Peyer's patch (tissue), 4 donors: ENCODE measurements at regions not wholly inside any gene's neighbourhood (a gene's known extent, or its start where the extent isn't known, plus 50 kb on each side); places are given as distances from the start of the nearest gene placed in this dataset.

ENCODE experiments used
- DNase-seq, 3 donors: peaks; one replicate each; pipeline ENCODE4 v3.0.0-alpha.2; 2017 to 2019
- H3K27ac ChIP-seq, 4 donors: fragments of 200-600 bp; sonication (generic); one replicate each; pipeline ENCODE4 v1.5.1; 2016 to 2019
- H3K27me3 ChIP-seq, 2 donors: fragments of 200-600 bp; sonication (generic); one replicate each; pipeline ENCODE4 v1.5.1; 2019
- H3K36me3 ChIP-seq, 3 donors: fragments of 200-600 bp; sonication (generic); one replicate each; pipeline ENCODE4 v1.5.1; 2016 to 2019
- H3K4me1 ChIP-seq, 4 donors: fragments of 200-600 bp; sonication (generic); one replicate each; pipeline ENCODE4 v1.5.1; 2016 to 2019
- H3K4me3 ChIP-seq, 4 donors: fragments of 200-600 bp; sonication (generic); 1 replicate in 3 of 4; 2 replicates in 1 of 4; pipeline ENCODE4 v1.5.1; 2016 to 2019; ENCODE audit warnings: mild to moderate bottlenecking in 1 of 4
- H3K9me3 ChIP-seq, 4 donors: fragments of 200-600 bp; sonication (generic); one replicate each; pipeline ENCODE4 v1.5.1; 2016 to 2019; ENCODE audit warnings: mild to moderate bottlenecking in 1 of 4
- POLR2A ChIP-seq, 2 donors: fragments of 450-650 bp; IDR thresholded peaks; one replicate each; pipeline ENCODE4 v1.5.1; 2017; ENCODE audit warnings: antibody characterized with exemption in 2 of 2, mild to moderate bottlenecking in 2 of 2, moderate library complexity in 2 of 2
- TF ChIP-seq, protein P1 (sequence below), 6 experiments: fragments of 450-650 bp in 4 of 6; fragments of 200-600 bp in 2 of 6; sonication (generic) in 1 of 6; IDR thresholded peaks; one replicate each; pipeline ENCODE4 v1.5.1; 2017 to 2019; ENCODE audit warnings: antibody characterized with exemption in 6 of 6, mild to moderate bottlenecking in 3 of 6, moderate library complexity in 1 of 6

DNA sequence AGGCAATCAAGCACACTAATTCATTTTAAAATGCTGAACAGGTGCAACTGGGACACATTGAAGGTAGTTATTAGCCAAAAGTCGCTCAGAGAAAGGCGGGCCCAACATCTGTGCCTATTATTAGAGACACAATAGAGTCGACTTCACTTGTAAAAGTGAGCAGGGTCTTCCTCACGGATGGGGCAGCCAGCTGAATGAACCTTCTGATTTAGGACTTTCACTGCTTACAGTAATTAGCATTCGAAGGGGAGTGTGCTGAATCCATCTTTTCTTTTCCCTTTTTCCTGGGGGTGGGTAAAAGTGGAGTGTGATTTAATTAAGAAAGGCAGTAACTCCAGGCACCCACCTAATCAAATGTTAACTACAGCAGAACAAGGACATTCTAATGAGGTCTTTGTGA is 677.7 kb downstream of the DCDC2C start:
- TF ChIP-seq, protein P1, sequence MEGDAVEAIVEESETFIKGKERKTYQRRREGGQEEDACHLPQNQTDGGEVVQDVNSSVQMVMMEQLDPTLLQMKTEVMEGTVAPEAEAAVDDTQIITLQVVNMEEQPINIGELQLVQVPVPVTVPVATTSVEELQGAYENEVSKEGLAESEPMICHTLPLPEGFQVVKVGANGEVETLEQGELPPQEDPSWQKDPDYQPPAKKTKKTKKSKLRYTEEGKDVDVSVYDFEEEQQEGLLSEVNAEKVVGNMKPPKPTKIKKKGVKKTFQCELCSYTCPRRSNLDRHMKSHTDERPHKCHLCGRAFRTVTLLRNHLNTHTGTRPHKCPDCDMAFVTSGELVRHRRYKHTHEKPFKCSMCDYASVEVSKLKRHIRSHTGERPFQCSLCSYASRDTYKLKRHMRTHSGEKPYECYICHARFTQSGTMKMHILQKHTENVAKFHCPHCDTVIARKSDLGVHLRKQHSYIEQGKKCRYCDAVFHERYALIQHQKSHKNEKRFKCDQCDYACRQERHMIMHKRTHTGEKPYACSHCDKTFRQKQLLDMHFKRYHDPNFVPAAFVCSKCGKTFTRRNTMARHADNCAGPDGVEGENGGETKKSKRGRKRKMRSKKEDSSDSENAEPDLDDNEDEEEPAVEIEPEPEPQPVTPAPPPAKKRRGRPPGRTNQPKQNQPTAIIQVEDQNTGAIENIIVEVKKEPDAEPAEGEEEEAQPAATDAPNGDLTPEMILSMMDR (IDR thresholded peaks at IDR 0.05) = no peak
- no peak for TF ChIP-seq POLR2A (IDR thresholded peaks at IDR 0.05)

DNA sequence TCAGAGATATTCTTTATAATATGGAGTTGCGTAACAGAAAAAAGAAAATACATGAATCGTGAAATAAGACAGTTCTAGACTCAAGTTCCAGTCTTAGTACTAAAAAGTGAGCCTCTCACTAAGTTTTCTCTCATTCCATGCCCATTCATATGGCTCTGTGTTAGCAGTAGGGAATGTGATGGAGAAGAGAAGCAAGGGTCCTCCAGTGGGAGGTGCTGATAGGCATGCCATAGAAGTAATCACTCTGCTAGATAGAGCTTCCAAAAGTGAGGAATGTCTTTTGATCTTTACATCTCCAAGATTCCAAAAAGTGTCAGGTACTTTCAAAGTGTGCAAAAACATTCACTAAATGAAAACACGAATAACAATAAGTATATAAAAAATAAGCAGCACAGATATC is 678.4 kb downstream of the DCDC2C start:
- no peaks in the 10 kb centered on the region for H3K27me3 ChIP-seq
- no peak overlapping the region for H3K4me3 ChIP-seq
- DNase-seq = no peak
- H3K4me1 ChIP-seq = no peaks in the 10 kb centered on the region
- H3K36me3 ChIP-seq = no peaks in the 10 kb centered on the region
- H3K9me3 ChIP-seq = no peaks in the 10 kb centered on the region
- no peak overlapping the region for H3K27ac ChIP-seq
- TF ChIP-seq, protein P1 (IDR thresholded peaks at IDR 0.05) = no peak
- TF ChIP-seq POLR2A (IDR thresholded peaks at IDR 0.05) = no peak

More for the DNA sequence above, 677.7 kb downstream of the DCDC2C start:
- no peak overlapping the region for H3K27ac ChIP-seq
- no peaks in the 10 kb centered on the region for H3K27me3 ChIP-seq
- no peaks in the 10 kb centered on the region for H3K36me3 ChIP-seq
- DNase-seq = no peak
- no peaks in the 10 kb centered on the region for H3K4me1 ChIP-seq
- H3K4me3 ChIP-seq = no peak overlapping the region
- H3K9me3 ChIP-seq = no peaks in the 10 kb centered on the region

DNA sequence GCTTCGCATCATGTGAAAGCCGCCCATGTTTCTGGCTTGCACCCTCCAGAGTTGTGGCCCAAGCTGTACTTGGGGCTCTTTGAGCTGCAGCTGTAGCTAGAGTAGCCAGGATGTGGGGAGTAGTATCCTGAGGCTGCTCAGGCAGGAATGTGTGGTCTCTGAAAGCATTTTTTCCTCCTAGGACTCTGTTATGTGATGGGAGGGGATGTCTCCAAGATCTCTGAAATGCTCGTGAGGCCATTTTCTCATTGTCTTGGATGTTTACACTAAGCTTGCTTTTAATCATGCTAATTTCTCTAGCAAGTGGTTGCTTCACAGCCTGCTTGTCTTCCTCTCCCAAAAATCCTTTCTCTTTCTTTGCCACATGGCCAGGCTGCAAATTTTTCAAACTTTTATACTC is 687.6 kb downstream of the DCDC2C start:
- no peak overlapping the region for H3K4me3 ChIP-seq
- DNase-seq = no peak
- no peak overlapping the region for H3K27ac ChIP-seq
- no peaks in the 10 kb centered on the region for H3K27me3 ChIP-seq
- H3K36me3 ChIP-seq = no peaks in the 10 kb centered on the region
- H3K9me3 ChIP-seq = peaks cover 0 to 8% (median 0%) of the 10 kb centered on the region in 4 donors
- no peak for TF ChIP-seq POLR2A (IDR thresholded peaks at IDR 0.05)
- TF ChIP-seq, protein P1 (IDR thresholded peaks at IDR 0.05) = no peak
- H3K4me1 ChIP-seq = no peaks in the 10 kb centered on the region

DNA sequence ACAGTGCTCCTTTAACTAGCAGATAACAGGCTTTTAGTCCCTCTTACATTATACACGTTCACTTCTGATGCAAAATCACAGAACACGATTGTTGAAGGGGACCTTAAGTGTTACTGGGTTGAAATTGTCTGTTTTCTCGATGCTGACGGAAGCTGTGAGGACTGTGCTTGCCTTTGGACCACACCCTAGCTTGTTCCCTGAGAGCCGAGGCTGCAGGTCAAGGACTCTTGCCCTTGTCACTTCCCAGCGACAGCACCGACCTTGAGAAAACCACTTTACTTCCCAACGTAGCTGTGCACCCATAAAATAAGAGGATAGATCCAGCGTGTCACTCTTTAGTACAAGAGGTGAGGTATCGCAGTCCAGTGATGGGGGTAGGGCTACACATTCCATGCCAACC is 701.0 kb downstream of the DCDC2C start:
- Histone ChIP-seq H3K9me3 (peaks cover 0 to 11% (median 0%) of the 10 kb centered on the region in 4 donors), H3K27ac (no peak overlapping the region), H3K4me3 (no peak overlapping the region), H3K4me1 (no peaks in the 10 kb centered on the region), H3K27me3 (no peaks in the 10 kb centered on the region), H3K36me3 (no peaks in the 10 kb centered on the region)
- no peak for DNase-seq
- TF ChIP-seq, protein P1 (IDR thresholded peaks at IDR 0.05) = no peak
- TF ChIP-seq POLR2A (IDR thresholded peaks at IDR 0.05) = no peak

DNA sequence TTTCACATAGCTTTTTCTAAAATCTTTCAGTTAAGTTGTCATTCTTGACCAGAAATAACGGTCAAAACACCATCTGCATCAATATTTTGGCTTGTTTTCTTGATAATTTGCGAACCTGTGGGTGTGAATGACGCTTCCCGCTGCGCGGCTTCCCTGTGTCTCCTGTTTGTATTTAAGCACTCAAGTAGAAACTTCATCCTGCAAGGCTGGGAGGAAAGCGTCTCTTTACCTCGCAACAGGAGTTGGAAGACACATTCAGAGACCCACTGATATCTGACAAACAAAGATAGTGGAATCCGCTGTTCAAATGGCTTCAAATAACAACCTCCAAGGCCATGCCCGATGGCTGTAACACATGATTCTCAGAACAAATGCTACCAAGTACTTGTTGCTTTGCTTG is 704.9 kb downstream of the DCDC2C start:
- DNase-seq = no peak
- Histone ChIP-seq H3K27me3 (no peaks in the 10 kb centered on the region), H3K4me3 (no peak overlapping the region), H3K36me3 (no peaks in the 10 kb centered on the region), H3K9me3 (peaks cover 0 to 4% (median 0%) of the 10 kb centered on the region in 4 donors), H3K4me1 (no peaks in the 10 kb centered on the region), H3K27ac (no peak overlapping the region)
- no peak for TF ChIP-seq POLR2A (IDR thresholded peaks at IDR 0.05)
- TF ChIP-seq, protein P1 (IDR thresholded peaks at IDR 0.05) = no peak

DNA sequence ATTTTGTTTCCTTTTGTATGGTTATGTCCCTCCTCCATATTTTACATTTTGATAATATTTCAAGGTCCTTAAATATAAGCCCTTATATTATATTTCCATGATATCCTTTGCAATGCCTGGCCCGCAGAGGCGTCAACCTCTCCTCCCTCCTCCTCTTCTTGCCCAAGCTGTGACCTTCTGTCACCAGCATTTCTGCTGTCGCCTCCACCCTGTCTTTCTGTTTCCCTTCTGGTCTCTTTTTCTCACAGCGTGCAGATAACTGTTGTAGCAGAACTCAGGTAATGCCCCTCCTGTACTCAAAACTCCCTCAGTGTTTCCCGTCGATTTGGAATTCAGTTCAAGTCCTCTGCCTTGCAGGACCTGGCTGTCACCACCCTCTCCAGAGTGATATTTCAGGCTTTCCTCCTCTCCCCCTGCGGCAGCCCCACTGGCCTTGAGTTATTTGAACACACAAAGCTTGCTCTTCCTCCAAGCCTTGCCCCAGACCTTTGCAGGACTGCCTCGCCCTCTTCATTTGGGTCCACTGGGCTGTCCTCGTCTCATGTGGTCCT is 709.3 kb downstream of the DCDC2C start:
- Histone ChIP-seq H3K36me3 (no peaks in the 10 kb centered on the region), H3K4me3 (no peak overlapping the region)

More for the DNA sequence above, 709.3 kb downstream of the DCDC2C start:
- Histone ChIP-seq H3K27me3 (no peaks in the 10 kb centered on the region), H3K9me3 (no peaks in the 10 kb centered on the region), H3K4me1 (no peaks in the 10 kb centered on the region), H3K27ac (no peak overlapping the region)
- no peak for DNase-seq
- no peak for TF ChIP-seq POLR2A (IDR thresholded peaks at IDR 0.05)
- TF ChIP-seq, protein P1 (IDR thresholded peaks at IDR 0.05) = no peak
